DND-41 (cell line): ENCODE measurements at regions not wholly inside any gene's neighbourhood (a gene's known extent, or its start where the extent isn't known, plus 50 kb on each side); places are given as distances from the start of the nearest gene placed in this dataset.
"Not testable (repeated sequence)": the region's sequence is repeated elsewhere in the genome, so short reads cannot be mapped to it uniquely, and the experiment has no call there.

Experiments
- CTCF ChIP-seq: IDR thresholded peaks from 2 replicates; pipeline ENCODE4 v1.5.1; 2012; ENCODE audit warnings: borderline replicate concordance, low read length, moderate library complexity, mild to moderate bottlenecking; ENCODE audit not compliant: poor library complexity, severe bottlenecking; ENCODE audit errors: extremely low read depth
- EZH2 ChIP-seq: IDR thresholded peaks from 3 replicates; pipeline ENCODE4 v1.6.1; 2012; ENCODE audit warnings: borderline replicate concordance, low read depth, mild to moderate bottlenecking, moderate library complexity, low read length, inconsistent platforms; ENCODE audit not compliant: severe bottlenecking

- TF ChIP-seq CTCF, EZH2: not testable (repeated sequence)
Measured at GRCh38 chr14:105721602-105721970, 195.2 kb downstream of the TMEM121 start.
